ENCODE measurements at regions not wholly inside any gene's neighbourhood (a gene's known extent, or its start where the extent isn't known, plus 50 kb on each side); places are given as distances from the start of the nearest gene placed in this dataset.

GRCh38 chr1:163440090-163440489 lies 118.3 kb downstream of the NUF2 start:
- TF ChIP-seq CTCF (IDR thresholded peaks at IDR 0.05; ENCODE audit: extremely low read depth in 1 of 2, insufficient read depth in 1 of 2, low read depth in 1 of 2, low read length in 2 of 2) (no peak), POLR2AphosphoS5 (IDR thresholded peaks at IDR 0.05; ENCODE audit: insufficient read depth, low read depth, low read length) (no peak), POLR2A (IDR thresholded peaks at IDR 0.05; ENCODE audit: low read depth, low read length) (no peak)
